CD4-positive, alpha-beta T cell treated with Interleukin-15 for 4 hours (primary cell): ENCODE measurements at regions not wholly inside any gene's neighbourhood (a gene's known extent, or its start where the extent isn't known, plus 50 kb on each side); places are given as distances from the start of the nearest gene placed in this dataset.
"Not testable (repeated sequence)": the region's sequence is repeated elsewhere in the genome, so short reads cannot be mapped to it uniquely, and the experiment has no call there.

Source experiments
- DNase-seq: peaks from one replicate; pipeline ENCODE4 v3.0.0-alpha.2; 2020; ENCODE audit warnings: low spot score

DNA sequence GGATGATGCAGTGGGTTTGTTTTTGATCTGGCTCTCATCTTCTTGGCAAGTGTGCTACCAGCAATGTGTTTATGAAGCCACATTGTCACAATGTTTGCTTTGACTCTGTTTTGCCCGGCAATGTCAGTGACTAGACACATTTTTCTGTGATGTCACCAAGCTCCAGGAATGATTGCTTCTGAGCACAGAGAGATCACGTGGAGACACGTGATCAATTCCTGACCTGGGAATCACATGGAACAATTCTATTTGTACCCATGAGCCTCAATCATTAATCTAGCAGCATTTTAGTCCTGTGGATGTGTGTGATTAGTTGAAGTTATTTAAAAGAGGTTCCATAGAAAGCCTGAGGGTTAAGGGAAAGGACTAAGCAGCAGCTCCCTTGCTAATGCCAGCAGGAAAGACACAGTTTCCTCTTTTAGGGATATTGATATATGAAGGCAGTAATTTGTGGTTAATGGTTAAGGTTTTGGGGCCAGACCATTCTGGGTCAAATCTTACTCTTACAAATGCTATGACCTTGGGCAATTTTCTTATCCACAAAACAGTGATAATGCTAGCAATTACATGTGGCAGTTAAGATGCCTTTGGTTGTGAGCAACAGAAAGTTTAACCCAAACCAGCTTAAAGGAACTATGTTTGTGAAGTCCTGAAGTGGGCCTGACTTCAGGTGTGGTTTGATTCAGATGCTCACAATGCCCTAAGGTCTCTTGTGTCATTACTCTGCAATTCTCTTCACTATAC is 59.0 kb downstream of the FASLG start:
- DNase-seq: no peak

DNA sequence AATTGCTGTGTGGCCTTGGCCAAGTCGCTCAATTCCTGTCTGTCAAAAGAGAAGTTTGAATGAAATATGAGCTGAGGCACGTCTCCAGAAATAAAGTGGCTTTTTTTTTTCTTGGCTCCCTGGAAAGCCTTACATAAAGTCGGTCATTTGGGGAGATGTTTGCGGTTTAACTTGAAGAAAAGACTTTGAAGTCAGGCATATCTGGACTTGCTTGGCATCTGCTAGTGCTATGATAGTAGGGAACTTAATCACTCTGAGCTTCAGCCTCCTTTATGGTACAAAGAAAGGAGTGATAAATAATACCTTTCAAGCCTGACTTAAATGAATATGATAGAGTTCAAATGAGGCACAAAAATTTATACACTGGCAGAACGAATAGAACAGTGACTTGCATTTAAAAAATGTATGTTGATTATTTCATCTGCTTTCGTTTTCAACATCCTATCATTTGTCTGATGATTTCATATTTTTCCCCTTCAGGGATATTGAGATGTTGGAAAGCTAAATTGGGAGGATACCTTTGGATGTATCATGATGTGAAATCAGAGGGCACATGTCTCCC is 60.2 kb downstream of the FASLG start:
- no peak for DNase-seq

DNA sequence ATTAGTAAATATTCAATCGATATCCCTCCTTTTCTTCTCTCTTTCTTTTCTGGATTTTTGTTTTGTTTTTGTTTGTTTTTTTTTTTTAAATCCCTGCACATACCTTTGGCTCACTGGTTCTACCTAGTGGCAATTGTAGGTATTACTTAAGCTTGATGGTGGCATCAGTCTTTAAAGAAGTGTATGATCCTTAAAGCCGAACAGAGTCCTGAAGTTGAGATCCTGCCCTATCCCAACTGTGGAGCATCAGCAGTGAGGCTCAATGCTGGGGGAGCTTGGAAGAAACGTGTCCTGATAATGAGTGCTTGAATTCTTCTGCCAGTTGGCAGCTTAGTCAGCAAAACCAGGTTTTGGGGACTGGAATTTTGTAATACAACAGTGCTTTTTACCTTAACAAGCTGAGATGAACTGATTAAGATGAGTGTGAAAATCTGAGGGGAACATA is 60.8 kb downstream of the FASLG start:
- peak; percentile 68 for DNase-seq

DNA sequence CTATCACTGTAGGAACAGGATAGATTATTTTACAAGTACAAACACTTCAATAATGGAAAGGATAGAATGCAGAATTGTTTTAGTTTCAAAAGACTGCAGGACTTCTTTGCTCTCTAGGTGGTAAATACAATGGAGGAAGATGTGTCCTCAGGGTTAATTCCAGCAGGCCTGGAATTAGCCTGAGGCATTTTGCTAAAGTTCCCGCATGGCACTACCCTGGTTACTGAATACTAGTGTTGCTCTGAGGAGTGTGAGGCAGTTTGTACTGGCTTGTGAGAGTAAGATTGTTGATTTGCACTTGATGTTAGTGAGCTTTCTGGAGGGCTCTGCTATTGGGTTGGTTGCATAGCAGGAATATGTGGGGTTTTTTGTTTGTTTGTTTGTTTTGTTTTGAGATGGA is 61.4 kb downstream of the FASLG start:
- no peak for DNase-seq

DNA sequence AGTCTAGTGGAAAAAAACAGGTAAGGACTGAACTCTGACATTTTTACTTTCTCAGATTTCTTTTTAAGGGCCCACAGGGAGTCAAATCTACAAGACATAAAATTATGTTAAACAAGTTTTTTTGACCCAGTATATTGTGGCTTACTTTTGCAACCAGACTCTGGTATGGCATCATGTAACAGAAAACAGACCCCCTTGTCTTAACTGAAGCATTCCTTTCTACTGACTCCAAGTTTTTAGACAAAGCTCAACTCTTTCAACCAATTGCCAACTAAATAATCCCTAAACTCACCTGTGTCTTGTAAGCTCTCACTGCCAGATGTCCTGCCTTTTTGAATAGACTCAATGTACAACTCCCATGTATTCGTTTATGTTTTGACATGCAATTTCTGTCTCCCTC is 64.3 kb downstream of the FASLG start:
- DNase-seq: no peak

DNA sequence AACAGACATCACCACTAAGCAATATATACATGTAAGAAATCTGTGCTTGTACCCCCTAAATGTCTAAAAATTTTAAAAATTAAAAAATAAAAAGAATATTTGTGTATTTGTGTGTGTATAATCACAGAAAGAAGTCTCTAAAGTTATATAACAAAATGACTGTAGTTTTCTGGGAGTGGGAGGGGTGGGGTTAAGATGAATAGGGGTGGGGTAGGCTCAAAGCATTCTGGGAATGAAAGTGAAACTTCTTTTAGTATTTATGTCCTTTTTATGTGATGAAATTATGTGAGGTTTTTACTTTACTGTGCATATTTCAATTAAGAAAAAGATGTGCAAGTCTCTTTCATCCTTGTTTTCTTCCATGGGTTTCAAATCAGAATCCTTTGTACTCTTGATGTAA is 65.3 kb downstream of the FASLG start:
- no peak for DNase-seq

DNA sequence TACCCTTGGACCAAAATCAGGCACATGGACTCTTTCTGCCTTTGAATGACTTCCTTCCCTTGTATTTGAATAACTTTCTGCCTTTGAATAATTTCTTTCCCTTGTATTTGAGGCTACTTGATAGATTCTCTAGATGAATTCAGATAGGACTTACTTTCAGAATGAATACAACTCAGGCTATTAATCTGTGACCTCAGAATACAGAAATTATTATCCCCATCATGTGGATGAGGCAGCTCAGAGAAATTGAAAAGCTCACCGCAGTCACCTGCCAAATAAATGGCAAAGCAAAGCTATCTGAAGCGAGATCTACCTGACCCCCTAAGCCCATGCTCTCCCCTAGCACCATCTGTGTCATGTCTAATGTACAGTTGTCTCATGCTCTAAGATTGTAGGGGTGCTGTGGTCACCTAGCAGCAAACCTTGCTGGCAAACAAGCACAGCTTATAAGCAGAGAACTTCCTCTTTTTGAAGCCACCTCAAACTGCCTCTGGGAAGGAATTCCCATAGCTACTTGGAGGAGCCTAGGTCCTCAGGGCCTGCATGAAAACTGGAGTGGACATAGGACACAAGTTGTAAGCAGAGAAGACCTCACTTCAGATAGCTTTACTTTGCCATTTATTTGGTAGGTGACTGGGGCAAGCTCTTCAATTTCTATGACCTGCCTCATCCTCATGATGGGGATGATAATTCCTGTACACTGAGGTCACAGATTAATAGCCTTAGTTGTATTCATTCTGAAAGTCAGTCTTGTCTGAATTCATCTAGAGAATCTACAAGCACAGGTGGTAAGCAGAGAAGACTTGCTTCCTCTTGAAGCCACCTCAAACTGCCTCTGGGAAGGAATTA is 66.1 kb downstream of the FASLG start:
- no peak for DNase-seq

DNA sequence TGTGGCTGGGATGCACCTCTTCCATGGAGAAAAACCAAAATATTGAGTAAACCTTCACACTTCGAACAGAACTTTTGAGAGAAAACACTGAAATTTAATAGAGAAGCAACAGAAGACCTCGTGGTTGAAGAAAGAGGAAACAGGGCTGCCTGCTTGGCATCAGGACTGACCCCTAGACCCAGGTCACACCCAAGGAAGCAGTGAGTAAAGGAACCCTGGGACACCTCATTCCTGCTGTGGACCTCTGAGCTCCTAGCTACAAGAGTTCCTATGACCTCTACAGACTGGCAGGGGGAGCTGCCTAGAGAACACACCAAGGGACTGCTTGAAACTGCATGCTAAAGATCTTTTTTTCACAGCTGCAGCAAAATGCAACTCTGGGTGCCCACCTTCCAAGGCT is 67.8 kb downstream of the FASLG start:
- no peak for DNase-seq

DNA sequence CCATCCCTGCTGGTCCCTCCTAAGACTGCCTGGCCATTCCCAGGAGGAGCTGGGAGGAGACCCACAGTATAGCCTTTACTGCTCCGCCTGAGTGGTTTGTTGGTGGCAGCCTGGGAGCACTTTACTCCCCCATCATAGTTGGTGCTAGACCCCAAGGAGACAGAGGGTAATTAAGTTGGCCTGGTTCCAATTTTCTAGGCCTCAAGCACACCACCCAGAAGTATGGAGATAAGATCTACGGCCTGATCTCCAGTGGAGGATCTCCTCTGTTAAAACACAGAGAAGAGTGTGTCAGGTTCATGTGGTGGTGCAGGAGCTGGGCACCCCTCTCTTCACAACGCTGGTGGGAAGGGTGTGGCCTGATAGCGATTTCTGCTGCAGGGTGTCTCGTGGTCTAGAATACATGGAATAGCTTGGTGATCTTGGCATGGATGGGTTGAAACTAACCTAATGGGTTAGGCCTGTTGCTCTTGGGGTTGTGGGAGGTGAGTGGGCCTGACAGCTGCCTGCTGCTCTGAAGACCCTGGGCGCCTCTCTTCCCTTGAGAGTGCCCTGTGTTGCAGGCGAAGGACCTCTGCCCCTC is 68.5 kb downstream of the FASLG start:
- DNase-seq: no peak

DNA sequence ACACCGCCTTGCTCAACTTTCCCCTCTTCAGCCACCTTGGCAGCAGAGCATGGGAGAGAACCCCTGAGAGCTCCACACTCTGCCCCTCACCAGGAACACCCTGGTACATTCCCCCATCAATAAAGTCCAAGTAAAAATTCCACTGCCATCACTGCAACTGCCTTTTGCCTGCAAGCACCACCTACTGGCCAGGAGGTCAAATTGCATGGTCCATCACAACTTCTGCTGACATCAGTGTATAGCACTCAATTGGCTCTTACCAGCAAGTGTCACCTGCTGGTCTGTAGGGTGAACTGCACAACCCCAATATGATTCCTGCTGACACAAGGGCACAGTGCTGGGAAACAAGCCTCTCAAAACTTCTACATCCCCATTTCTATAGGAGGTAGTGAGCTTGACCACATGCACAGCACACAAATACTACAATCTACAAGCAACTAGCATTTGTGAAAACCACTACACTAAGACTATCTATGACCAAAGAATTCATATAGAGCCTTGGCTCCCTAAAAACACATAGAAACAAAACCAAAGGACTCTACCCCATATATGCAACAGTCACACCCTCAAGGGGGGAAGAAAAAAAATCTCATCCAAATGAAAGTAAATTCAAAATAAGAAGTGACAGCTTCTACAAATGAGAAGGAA is 69.2 kb downstream of the FASLG start:
- DNase-seq: peak; percentile 57

DNA sequence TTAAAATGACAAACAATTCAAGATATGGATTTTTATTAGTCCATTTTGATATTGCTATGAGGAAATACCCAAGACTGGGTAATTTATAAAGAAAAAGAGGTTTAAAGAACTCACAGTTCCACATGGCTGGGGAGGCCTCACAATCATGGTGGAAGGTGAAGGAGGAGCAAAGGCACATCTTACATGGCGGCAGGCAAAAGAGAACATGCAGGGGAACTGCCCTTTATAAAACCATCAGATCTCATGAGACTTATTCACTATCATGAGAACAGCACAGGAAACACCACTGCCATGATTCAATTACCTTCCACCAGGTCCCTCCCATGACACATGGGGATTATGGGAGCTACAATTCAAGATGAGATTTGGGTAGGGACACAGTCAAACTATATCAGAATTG is 69.8 kb downstream of the FASLG start:
- not testable (repeated sequence) for DNase-seq

DNA sequence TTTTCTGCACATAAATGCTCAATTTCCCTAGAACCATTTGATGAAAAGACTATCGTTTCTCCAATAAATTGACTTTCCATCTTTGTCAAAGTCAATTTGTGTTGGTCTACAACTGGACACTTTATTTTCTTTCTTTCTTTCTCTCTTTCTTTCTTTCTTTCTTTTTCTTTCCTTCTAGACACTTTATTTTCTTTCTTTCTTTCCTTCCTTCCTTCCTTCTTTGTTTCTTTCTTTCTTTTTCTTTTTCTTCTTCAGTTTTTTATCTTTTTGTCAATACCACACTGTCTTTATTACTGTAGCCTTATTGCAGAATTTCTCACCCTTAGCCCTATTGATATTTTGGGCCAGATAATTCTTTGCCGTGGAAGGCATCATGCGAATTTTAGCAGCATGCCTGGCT is 73.5 kb downstream of the FASLG start:
- no peak for DNase-seq

DNA sequence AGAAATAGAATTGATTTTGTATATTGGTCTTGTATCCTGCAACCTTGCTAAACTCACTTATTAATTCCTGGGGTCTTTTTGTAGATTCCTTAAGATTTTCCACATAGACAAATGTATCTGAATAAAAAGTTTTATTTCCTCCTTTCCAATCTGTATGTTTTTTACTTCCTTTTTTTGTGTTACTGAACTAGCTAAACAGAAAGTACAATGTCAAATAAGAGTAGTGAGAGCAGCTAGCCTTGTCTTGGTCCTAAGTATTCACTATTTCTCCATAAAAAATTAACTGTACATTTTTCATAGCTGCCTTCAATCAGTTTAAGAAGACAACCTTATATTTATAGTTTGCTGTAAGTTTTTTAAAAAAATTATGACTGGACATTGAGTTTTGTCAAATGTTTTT is 74.9 kb downstream of the FASLG start:
- DNase-seq: no peak

DNA sequence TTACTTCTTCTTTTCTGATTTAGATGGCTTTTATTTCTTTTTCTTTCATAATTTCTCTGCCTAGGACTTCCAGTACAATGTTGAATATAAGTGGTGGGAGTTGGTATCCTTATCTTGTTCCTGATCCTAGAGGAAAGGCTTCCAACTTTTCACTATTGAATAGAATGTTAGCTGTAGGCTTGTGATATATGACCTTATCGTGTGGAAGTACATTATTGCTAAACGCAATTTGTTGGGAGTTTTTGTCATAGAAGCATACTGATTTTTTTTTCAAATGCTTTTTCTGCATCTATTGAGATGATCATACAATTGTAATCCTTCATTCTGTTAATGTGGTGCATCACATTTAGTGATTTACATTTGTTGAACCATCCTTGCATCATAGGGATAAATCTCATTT is 79.5 kb downstream of the FASLG start:
- DNase-seq: no peak

DNA sequence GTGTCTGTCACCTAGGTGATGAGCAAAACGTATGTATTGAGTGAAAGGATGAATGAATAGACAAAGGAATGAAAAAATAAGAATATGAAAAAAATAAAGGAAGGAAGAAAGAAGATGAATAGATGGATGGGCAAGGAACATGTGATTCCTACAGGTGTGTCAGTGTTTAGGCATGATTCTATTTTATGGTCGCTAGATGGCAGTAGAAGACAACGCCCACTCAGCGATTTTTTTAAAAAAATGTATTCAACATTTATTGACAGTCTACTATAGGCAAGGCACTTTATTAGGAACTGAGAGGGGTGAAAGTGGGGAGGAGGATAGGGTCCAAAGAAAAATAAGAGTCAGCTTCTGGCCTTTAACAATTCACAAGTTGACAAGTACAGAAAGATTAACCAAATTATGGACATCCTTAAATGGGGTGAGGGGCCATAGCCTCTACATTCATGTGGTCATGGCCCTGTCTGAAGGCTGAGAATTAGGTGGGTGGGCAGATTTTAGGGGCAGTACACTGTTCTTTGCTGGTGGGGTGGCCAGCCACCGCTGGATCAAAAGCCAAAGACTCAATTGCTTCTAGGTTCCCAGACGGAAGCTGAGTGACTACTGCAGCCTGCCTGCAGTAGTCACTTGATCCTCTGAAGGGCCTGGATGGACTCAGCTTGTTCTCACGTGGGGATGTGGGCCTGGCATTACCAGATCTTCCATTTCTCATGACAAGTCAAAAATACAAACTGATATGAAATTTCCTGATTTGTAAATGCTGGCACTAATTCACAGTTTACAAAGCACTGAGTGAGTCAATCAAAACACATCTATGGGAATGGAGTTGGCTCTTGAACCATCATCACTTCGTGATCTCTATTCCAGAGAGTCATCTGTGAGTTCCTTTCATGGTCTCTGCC is 83.9 kb downstream of the FASLG start:
- peak; percentile 58 for DNase-seq

DNA sequence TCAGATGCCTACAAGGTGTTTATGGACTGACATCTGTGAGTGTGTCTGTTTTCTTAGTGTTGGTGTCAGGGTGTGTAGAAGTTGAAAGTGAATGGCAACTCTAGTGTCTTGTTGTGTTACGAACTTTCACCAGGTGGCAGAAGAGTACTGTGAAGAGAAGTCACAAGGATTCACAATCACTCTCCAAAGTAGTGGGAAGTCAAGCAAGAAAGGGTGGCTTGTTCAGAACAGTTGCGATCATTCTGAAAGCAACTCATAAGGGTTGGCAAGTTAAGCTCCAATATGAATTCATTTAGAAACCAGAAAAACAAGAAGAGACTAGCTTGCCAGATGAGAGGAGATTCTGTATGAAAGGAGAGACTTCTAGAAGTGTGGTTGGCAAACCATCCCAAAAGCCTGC is 86.1 kb downstream of the FASLG start:
- DNase-seq: peak; percentile 71

DNA sequence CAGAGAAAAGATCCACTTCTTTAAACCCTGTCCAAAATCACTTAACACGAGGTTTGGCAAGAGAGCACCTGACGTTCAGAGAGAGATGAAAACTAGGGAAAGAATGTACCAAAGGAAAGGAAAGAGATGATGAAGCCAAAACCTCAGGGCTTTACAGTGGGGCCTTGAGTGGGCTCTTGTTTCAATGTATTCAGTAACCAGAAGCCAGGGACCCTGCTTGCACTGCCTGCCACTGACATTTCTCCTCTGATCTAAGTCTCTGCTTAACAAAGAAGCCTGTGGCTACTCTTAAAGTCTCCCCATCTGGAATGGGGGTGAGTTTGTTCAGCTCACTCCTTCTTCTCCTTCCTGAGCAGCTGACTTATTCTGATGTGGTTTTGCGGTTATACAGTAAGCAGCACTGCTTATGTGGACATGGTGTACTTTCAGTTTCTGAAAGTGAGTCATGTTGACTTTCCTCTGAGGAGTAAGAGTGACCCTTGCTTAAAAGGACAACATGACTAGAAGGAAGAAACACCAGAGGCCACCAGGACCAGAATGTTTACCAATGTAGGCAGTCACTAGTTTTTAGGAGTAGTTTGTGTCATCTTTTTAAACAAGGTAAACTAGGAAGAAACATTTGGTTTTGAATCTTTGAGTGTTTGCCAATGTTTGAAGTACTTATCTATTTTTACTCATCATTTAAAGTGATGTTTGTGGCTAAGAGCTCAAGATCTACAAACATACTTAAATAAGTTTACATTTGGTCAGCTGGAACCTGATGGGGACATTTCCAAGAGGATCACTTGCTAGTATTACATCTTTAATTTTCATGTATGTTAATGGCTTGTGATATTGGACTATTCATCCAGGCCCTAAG is 87.4 kb downstream of the FASLG start:
- DNase-seq: peak; percentile 71

DNA sequence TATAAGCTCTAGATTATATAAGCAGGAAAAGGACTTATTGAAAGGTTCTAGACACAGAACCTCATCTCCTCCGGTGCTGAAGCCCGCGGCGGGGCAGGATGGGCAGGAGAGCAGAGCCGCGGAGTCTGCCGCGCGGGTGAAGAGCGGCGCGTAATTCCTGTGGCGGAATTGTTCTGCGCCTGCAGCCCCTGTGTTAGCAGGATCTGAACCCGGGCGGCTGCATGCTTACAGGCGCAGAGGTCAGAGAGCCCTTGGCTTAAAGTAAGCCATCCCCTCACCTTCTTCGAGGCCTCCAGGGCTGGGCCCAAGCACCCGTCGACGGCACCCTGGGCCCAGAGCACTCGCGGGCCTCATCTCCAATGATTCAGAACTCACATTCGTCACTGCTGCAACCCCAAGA is 89.3 kb downstream of the FASLG start:
- DNase-seq: no peak

DNA sequence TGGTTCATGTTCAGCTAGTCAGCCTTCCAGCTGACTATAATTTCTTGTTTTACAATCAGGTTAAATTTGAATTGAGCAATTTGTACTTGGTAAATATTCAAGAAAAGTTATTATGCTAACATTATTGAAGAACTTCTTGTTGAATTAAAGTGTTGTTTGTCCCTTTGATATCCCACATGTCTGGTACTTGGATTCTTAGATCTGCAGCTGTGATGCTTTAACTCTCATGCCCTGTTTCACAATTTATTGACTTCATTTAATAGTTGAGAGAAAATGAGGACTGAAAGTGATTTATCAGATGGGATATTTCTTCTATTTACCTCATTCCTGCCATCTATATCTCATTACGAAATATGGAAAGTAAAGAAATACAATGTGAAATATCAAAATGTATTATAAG is 92.8 kb downstream of the FASLG start:
- DNase-seq: no peak

DNA sequence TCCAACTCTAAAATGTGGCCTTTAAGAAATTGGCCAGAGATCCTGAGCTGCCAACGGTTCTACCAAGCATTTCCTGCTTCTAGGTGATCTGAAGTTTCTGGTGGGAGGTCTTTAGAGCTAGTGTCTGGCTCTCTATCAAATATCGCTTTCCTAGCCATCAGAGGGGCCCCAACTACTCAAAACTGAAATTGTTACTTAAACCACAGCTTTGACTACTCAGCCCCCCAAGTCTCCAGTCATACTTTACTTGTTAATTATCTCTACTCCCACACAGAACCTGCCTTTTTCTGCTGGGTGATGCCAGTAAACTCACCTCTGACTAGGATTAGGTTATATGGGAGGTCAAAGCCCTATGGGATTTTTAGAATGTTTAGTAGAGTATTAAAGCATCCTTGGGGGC is 95.1 kb downstream of the FASLG start:
- no peak for DNase-seq
